ENCODE measurements at regions not wholly inside any gene's neighbourhood (a gene's known extent, or its start where the extent isn't known, plus 50 kb on each side); places are given as distances from the start of the nearest gene placed in this dataset.

GRCh38 chr2:857937-858336 lies 92.7 kb upstream of the SNTG2 start:
- H3K9me3 Mint-ChIP-seq: no peaks in the 10 kb centered on the region; a peak in 1 of 5 replicates
- H2BK12ac ChIP-seq (ENCODE audit: insufficient read length, low read depth, low read length): no peak overlapping the region
- H3K79me2 ChIP-seq (ENCODE audit: insufficient read depth, low read length): no peaks in the 10 kb centered on the region
- H3K27ac ChIP-seq (ENCODE audit: insufficient read length, low read depth, low read length): no peak overlapping the region
- no peak overlapping the region for H3K4me2 ChIP-seq (ENCODE audit: insufficient read depth, insufficient read length, low read length)
- peaks cover 2% of the 10 kb centered on the region for H4K20me1 ChIP-seq (ENCODE audit: control insufficient read depth, insufficient read depth, insufficient read length)
- no peak overlapping the region for H3K9ac ChIP-seq (ENCODE audit: extremely low read depth, insufficient read length, low read length)
- no peak overlapping the region for H3K4ac ChIP-seq (ENCODE audit: low read depth, low read length)
- no peak overlapping the region for H3K4me3 Mint-ChIP-seq
- no peak overlapping the region for H4K91ac ChIP-seq (ENCODE audit: insufficient read length, low read depth, low read length)
- no peaks in the 10 kb centered on the region for H3K23me2 ChIP-seq (ENCODE audit: insufficient read length, low read depth, low read length, poor library complexity, severe bottlenecking)
- no peaks in the 10 kb centered on the region; the same call in 1 of the 2 replicates for H3K27me3 ChIP-seq (ENCODE audit: insufficient read depth, low read length)
- H3T11ph ChIP-seq (ENCODE audit: low read length): no peak overlapping the region
- H2BK120ac ChIP-seq (ENCODE audit: low read depth, low read length, poor library complexity, severe bottlenecking): no peak overlapping the region
- peaks cover 25% of the 10 kb centered on the region for H3K27me3 Mint-ChIP-seq (ENCODE audit: low read depth)
- no peak overlapping the region for H3K27ac Mint-ChIP-seq
- H3K79me1 ChIP-seq (ENCODE audit: insufficient read depth, low read depth, low read length, poor library complexity, severe bottlenecking): no peaks in the 10 kb centered on the region
- 0 out of 7 replicates have a peak, but pooled peaks cover 0 to 4% (median 0%) of the 10 kb centered on the region in 3 experiments for H3K36me3 Mint-ChIP-seq (ENCODE audit: insufficient read depth in 1 of 3, low read depth in 3 of 3)
- no peak for TF ChIP-seq CTCF (conservative IDR thresholded peaks at IDR 0.05)
- peaks cover 13 to 22% of the 10 kb centered on the region in 2 experiments for H3K4me1 Mint-ChIP-seq
- H4K5ac ChIP-seq (ENCODE audit: insufficient read length, low read depth, low read length): no peak overlapping the region
- no peak for DNase-seq
- no peak overlapping the region for H2BK5ac ChIP-seq (ENCODE audit: insufficient read length, low read length)
- WGBS (ENCODE audit: extremely low coverage, insufficient read length, low lambda C conversion rate): no CpG with 5 or more reads among the region's 6 CpGs
- H3K56ac ChIP-seq (ENCODE audit: insufficient read length, low read depth, low read length): no peak overlapping the region
- H3K23ac ChIP-seq (ENCODE audit: insufficient read length, low read depth, low read length): no peak overlapping the region
- no peak overlapping the region for H2BK20ac ChIP-seq (ENCODE audit: low read depth, low read length, poor library complexity, severe bottlenecking)
- H4K8ac ChIP-seq (replicated peaks; ENCODE audit: insufficient read length, low read depth, low read length): no peak overlapping the region
- H3K4me1 ChIP-seq (ENCODE audit: insufficient read depth, low read length): no peaks in the 10 kb centered on the region
- no peak overlapping the region for H3K14ac ChIP-seq (ENCODE audit: insufficient read depth, low read length)
- no peak overlapping the region for H2AFZ ChIP-seq (ENCODE audit: low read length)
- no peaks in the 10 kb centered on the region for H3K9me3 ChIP-seq (ENCODE audit: control insufficient read depth, low read depth, low read length)
- no peak overlapping the region for H2BK15ac ChIP-seq (ENCODE audit: low read depth, low read length)
- H3K18ac ChIP-seq (ENCODE audit: insufficient read length, low read depth, low read length): no peak overlapping the region
- no peak overlapping the region for H2AK5ac ChIP-seq (ENCODE audit: insufficient read length, low read length)

All from H9 (cell line).